Spleen (tissue), 11 donors: ENCODE measurements at regions not wholly inside any gene's neighbourhood (a gene's known extent, or its start where the extent isn't known, plus 50 kb on each side); places are given as distances from the start of the nearest gene placed in this dataset.

Experiments
- DNase-seq: peaks from one replicate; pipeline ENCODE4 v3.0.0-alpha.2; 2020
- H3K27ac ChIP-seq, 8 donors: fragments of 200-600 bp; sonication (generic) in 7 of 8; 1 replicate in 4 of 8; 2 replicates in 4 of 8; pipeline versions ENCODE4 v1.5.0 to v1.8.0; 2016 to 2021; ENCODE audit warnings: inconsistent platforms in 4 of 8, mild to moderate bottlenecking in 4 of 8, moderate library complexity in 1 of 8
- H3K27me3 ChIP-seq, 7 donors: fragments of 200-600 bp; sonication (generic) in 6 of 7; replicated peaks in 1 of 7; 1 replicate in 4 of 7; 2 replicates in 3 of 7; pipeline versions ENCODE4 v1.5.0 to v1.8.0; 2016 to 2021; ENCODE audit warnings: inconsistent platforms in 3 of 7, mild to moderate bottlenecking in 1 of 7
- H3K36me3 ChIP-seq, 6 donors: fragments of 200-600 bp; sonication (generic) in 5 of 6; 1 replicate in 4 of 6; 2 replicates in 2 of 6; pipeline versions ENCODE4 v1.5.0 to v1.8.0; 2016 to 2021; ENCODE audit warnings: inconsistent platforms in 2 of 6
- H3K4me1 ChIP-seq, 6 donors: fragments of 200-600 bp; sonication (generic) in 5 of 6; 1 replicate in 3 of 6; 2 replicates in 3 of 6; pipeline versions ENCODE4 v1.5.0 to v1.8.0; 2016 to 2021; ENCODE audit warnings: inconsistent platforms in 3 of 6
- H3K4me3 ChIP-seq, 8 donors: fragments of 200-600 bp; sonication (generic) in 7 of 8; 1 replicate in 4 of 8; 2 replicates in 4 of 8; pipeline versions ENCODE4 v1.5.0 to v1.8.0; 2016 to 2021; ENCODE audit warnings: inconsistent platforms in 4 of 8, mild to moderate bottlenecking in 4 of 8, moderate library complexity in 2 of 8
- H3K9me3 ChIP-seq, 8 donors: fragments of 200-600 bp; sonication (generic) in 7 of 8; 1 replicate in 4 of 8; 2 replicates in 4 of 8; pipeline versions ENCODE4 v1.5.0 to v1.8.0; 2016 to 2021; ENCODE audit warnings: inconsistent platforms in 4 of 8
- CTCF ChIP-seq, 11 experiments: fragments of 200-600 bp in 7 of 11; fragments of 450-650 bp in 4 of 11; sonication (generic) in 4 of 11; IDR thresholded peaks in 8 of 11; conservative IDR thresholded peaks in 3 of 11; 1 replicate in 7 of 11; 2 replicates in 4 of 11; pipeline versions ENCODE4 v1.4.0 to v1.8.0; 2016 to 2021; ENCODE audit warnings: antibody characterized with exemption in 11 of 11, inconsistent platforms in 4 of 11, mild to moderate bottlenecking in 1 of 11
- POLR2A ChIP-seq, 3 donors: fragments of 450-650 bp; IDR thresholded peaks; one replicate each; pipeline ENCODE4 v1.5.1; 2017; ENCODE audit warnings: antibody characterized with exemption in 3 of 3, mild to moderate bottlenecking in 1 of 3
- POLR2AphosphoS5 ChIP-seq, 3 donors: sonication (generic); formaldehyde crosslinking; IDR thresholded peaks; one replicate each; pipeline ENCODE4 v1.5.1; 2017; ENCODE audit warnings: antibody characterized with exemption in 3 of 3
- WGBS, 5 donors: extraction: QIAGEN DNeasy Blood & Tissue Kit in 3 of 5; methylation state at CpG; one replicate each; pipeline versions ENCODE4 v1.1.5 to v1.1.7; 2013 to 2018; 5-methylcytosine and 5-hydroxymethylcytosine counted together
- intact Hi-C: fragments of 100-400 bp; cut with DNase I; formaldehyde crosslinking; loops from one replicate; pipeline ENCODE4 v1.15.0; 2023; ENCODE audit warnings: low total_unique reads
- donor health status: healthy with polysubstance abuse.
- donor health status: DM: no; HTN: no; CAD: no; lungs with moderate emphysema.
- donor health status: DM: no; HTN: no; CAD: no.
- donor health status: Bipolar disorder and iron deficiency.
- donor health status: healthy.
- donor health status: DM: no; HTN: no; CAD: no.
- donor health status: DM: yes; HTN: yes; CAD: no.

- no peak overlapping the region for H3K27ac ChIP-seq
- H3K4me1 ChIP-seq: no peaks in the 10 kb centered on the region
- H3K4me3 ChIP-seq: no peak overlapping the region
- intact Hi-C loops: no loop called here
- TF ChIP-seq POLR2A (IDR thresholded peaks at IDR 0.05) (no peak), CTCF (IDR thresholded peaks at IDR 0.05 in 8 of 11, conservative IDR thresholded peaks at IDR 0.05 in 3 of 11) (no peak), POLR2AphosphoS5 (IDR thresholded peaks at IDR 0.05) (no peak)
- DNase-seq: no peak
- H3K27me3 ChIP-seq: peaks cover 0 to 8% (median 0%) of the 10 kb centered on the region in 7 donors
- H3K9me3 ChIP-seq: no peaks in the 10 kb centered on the region
- no peaks in the 10 kb centered on the region for H3K36me3 ChIP-seq
- WGBS, 5 donors: 87 to 93% (median 91%) methylated on average over 6 to 8 of the region's 8 CpGs; no CpG with 5 or more reads in 1 of the 5 donors
These were observed 213.0 kb downstream of the GLI2 start for GRCh38 chr2:120948662-120949011.

- H3K36me3 ChIP-seq: no peaks in the 10 kb centered on the region
- no peaks in the 10 kb centered on the region for H3K9me3 ChIP-seq
- no peak overlapping the region for H3K27ac ChIP-seq
- H3K27me3 ChIP-seq: peaks cover 0 to 8% (median 0%) of the 10 kb centered on the region in 7 donors
- DNase-seq: no peak
- H3K4me3 ChIP-seq: no peak overlapping the region
- intact Hi-C loops: no loop called here
- TF ChIP-seq POLR2AphosphoS5 (IDR thresholded peaks at IDR 0.05) (no peak), CTCF (IDR thresholded peaks at IDR 0.05 in 8 of 11, conservative IDR thresholded peaks at IDR 0.05 in 3 of 11) (no peak), POLR2A (IDR thresholded peaks at IDR 0.05) (no peak)
- WGBS, 5 donors: 68 to 89% (median 81%) methylated on average over 10 to 12 of the region's 12 CpGs
- no peaks in the 10 kb centered on the region for H3K4me1 ChIP-seq
These were observed 213.6 kb downstream of the GLI2 start for GRCh38 chr2:120949027-120949956.

- H3K4me1 ChIP-seq: no peaks in the 10 kb centered on the region
- H3K27me3 ChIP-seq: peaks cover 0 to 8% (median 0%) of the 10 kb centered on the region in 7 donors
- 84 to 91% (median 86%) methylated on average over 6 to 7 of the region's 7 CpGs for WGBS, 5 donors
- intact Hi-C loops: no loop called here
- H3K9me3 ChIP-seq: no peaks in the 10 kb centered on the region
- TF ChIP-seq POLR2A (IDR thresholded peaks at IDR 0.05) (no peak), CTCF (IDR thresholded peaks at IDR 0.05 in 8 of 11, conservative IDR thresholded peaks at IDR 0.05 in 3 of 11) (no peak), POLR2AphosphoS5 (IDR thresholded peaks at IDR 0.05) (no peak)
- H3K36me3 ChIP-seq: no peaks in the 10 kb centered on the region
- H3K27ac ChIP-seq: no peak overlapping the region
- no peak overlapping the region for H3K4me3 ChIP-seq
- no peak for DNase-seq
These were observed 214.4 kb downstream of the GLI2 start for GRCh38 chr2:120949957-120950590.

- TF ChIP-seq CTCF (IDR thresholded peaks at IDR 0.05 in 8 of 11, conservative IDR thresholded peaks at IDR 0.05 in 3 of 11) (no peak), POLR2A (IDR thresholded peaks at IDR 0.05) (no peak), POLR2AphosphoS5 (IDR thresholded peaks at IDR 0.05) (no peak)
- no peak for DNase-seq
- no peaks in the 10 kb centered on the region for H3K4me1 ChIP-seq
- H3K36me3 ChIP-seq: no peaks in the 10 kb centered on the region
- H3K9me3 ChIP-seq: no peaks in the 10 kb centered on the region
- no peak overlapping the region for H3K4me3 ChIP-seq
- 69 to 80% (median 76%) methylated on average over 6 of the region's 6 CpGs for WGBS, 5 donors
- no peak overlapping the region for H3K27ac ChIP-seq
- peaks cover 0 to 8% (median 0%) of the 10 kb centered on the region in 7 donors for H3K27me3 ChIP-seq
- intact Hi-C loops: no loop called here
These were observed 216.0 kb downstream of the GLI2 start for GRCh38 chr2:120951693-120952092.
